Activated CD8-positive, alpha-beta memory T cell treated with anti-CD3 and anti-CD28 coated beads for 1 hour (primary cell): ENCODE measurements at regions not wholly inside any gene's neighbourhood (a gene's known extent, or its start where the extent isn't known, plus 50 kb on each side); places are given as distances from the start of the nearest gene placed in this dataset.

Source experiments
- DNase-seq, 2 donors: peaks; one replicate each; pipeline ENCODE4 v3.0.0-alpha.2; 2020; ENCODE audit warnings: low read depth in 1 of 2; ENCODE audit errors: extremely low read depth in 1 of 2

GRCh38 chr15:96414875-96415274 lies 84.4 kb downstream of the NR2F2 start:
- no peak for DNase-seq

GRCh38 chr15:96415513-96416217 lies 85.2 kb downstream of the NR2F2 start:
- no peak for DNase-seq

- DNase-seq, result no peak
These were observed 85.9 kb downstream of the NR2F2 start for GRCh38 chr15:96416218-96416933.

GRCh38 chr15:96416934-96417759 lies 86.6 kb downstream of the NR2F2 start:
- DNase-seq, result no peak

GRCh38 chr15:96417760-96418130 lies 87.2 kb downstream of the NR2F2 start:
- DNase-seq, result no peak

GRCh38 chr15:96418146-96418545 lies 87.6 kb downstream of the NR2F2 start:
- DNase-seq, result no peak

- no peak for DNase-seq
These were observed 90.7 kb downstream of the NR2F2 start for GRCh38 chr15:96421178-96421601.

- no peak for DNase-seq
These were observed 91.6 kb downstream of the NR2F2 start for GRCh38 chr15:96422125-96422524.

- no peak for DNase-seq
These were observed 94.2 kb downstream of the NR2F2 start for GRCh38 chr15:96424674-96425073.

GRCh38 chr15:96428742-96429141 lies 98.2 kb downstream of the NR2F2 start:
- no peak for DNase-seq

GRCh38 chr15:96431786-96432185 lies 101.3 kb downstream of the NR2F2 start:
- no peak for DNase-seq

GRCh38 chr15:96435022-96435421 lies 104.5 kb downstream of the NR2F2 start:
- no peak for DNase-seq

- DNase-seq, result no peak
These were observed 105.3 kb downstream of the NR2F2 start for GRCh38 chr15:96435841-96436240.

GRCh38 chr15:96440978-96441377 lies 110.5 kb downstream of the NR2F2 start:
- no peak for DNase-seq

GRCh38 chr15:96442076-96442475 lies 111.6 kb downstream of the NR2F2 start:
- DNase-seq, result no peak

GRCh38 chr15:96444865-96445264 lies 114.4 kb downstream of the NR2F2 start:
- DNase-seq, result no peak

GRCh38 chr15:96448923-96449322 lies 118.4 kb downstream of the NR2F2 start:
- DNase-seq, result no peak

- no peak for DNase-seq
These were observed 127.3 kb downstream of the NR2F2 start for GRCh38 chr15:96457841-96458240.

GRCh38 chr15:96460106-96460505 lies 129.6 kb downstream of the NR2F2 start:
- no peak for DNase-seq

GRCh38 chr15:96462768-96463750 lies 132.6 kb downstream of the NR2F2 start:
- DNase-seq, result no peak
